Naive thymus-derived CD4-positive, alpha-beta T cell (primary cell): ENCODE measurements at regions not wholly inside any gene's neighbourhood (a gene's known extent, or its start where the extent isn't known, plus 50 kb on each side); places are given as distances from the start of the nearest gene placed in this dataset.

Source experiments
- ATAC-seq: fragments of 150-1000 bp; cut with Tn5 transposase; 2 replicates; pipeline ENCODE4 v1.10.0; 2021; ENCODE audit warnings: mild to moderate bottlenecking, moderate library complexity
- CTCF ChIA-PET: fragments of 350-600 bp; sonication (Branson Sonifier 250); formaldehyde crosslinking; loops from one replicate; lab custom pipeline; 2021; ENCODE audit warnings: antibody characterized with exemption; lab: Charles Lee
- POLR2A ChIA-PET: fragments of 350-600 bp; sonication (Branson Sonifier 250); formaldehyde crosslinking; loops from one replicate; lab custom pipeline; 2021; ENCODE audit warnings: antibody characterized with exemption, inconsistent platforms; lab: Charles Lee
- DNase-seq, 9 donors: peaks; one replicate each; pipeline versions ENCODE4 v3.0.0 to v3.0.0-alpha.2; 2020 to 2022; ENCODE audit warnings: mixed read lengths in 1 of 9
- H3K27ac ChIP-seq: one replicate; pipeline ENCODE4 v1.7.0; 2013; ENCODE audit warnings: mild to moderate bottlenecking, low read depth, low read length, moderate library complexity
- H3K27me3 ChIP-seq, 2 donors: one replicate each; pipeline ENCODE4 v1.7.0; 2013; ENCODE audit warnings: low read length in 2 of 2, mild to moderate bottlenecking in 2 of 2, moderate library complexity in 2 of 2; ENCODE audit not compliant: control insufficient read depth in 2 of 2, insufficient read depth in 2 of 2
- H3K36me3 ChIP-seq, 3 experiments: 1 replicate in 2 of 3; 2 replicates in 1 of 3; pipeline ENCODE4 v1.7.0; 2013; ENCODE audit warnings: low read length in 3 of 3, mild to moderate bottlenecking in 3 of 3, moderate library complexity in 1 of 3; ENCODE audit not compliant: insufficient read depth in 3 of 3, control insufficient read depth in 2 of 3
- H3K4me1 ChIP-seq, 2 donors: one replicate each; pipeline ENCODE4 v1.7.0; 2013; ENCODE audit warnings: low read length in 2 of 2, mild to moderate bottlenecking in 2 of 2, moderate library complexity in 1 of 2; ENCODE audit not compliant: control insufficient read depth in 2 of 2, insufficient read depth in 2 of 2
- H3K4me3 ChIP-seq: 2 replicates; pipeline ENCODE4 v1.7.0; 2013; ENCODE audit warnings: mild to moderate bottlenecking, low read length
- H3K9me3 ChIP-seq, 3 experiments: 1 replicate in 2 of 3; 2 replicates in 1 of 3; pipeline ENCODE4 v1.7.0; 2013; ENCODE audit warnings: low read length in 3 of 3; ENCODE audit not compliant: control insufficient read depth in 2 of 3
- H3K27ac Mint-ChIP-seq, 9 donors: one replicate each; pipeline ENCODE4 v1.8.0; 2020 to 2022; ENCODE audit warnings: mixed read lengths in 9 of 9, mild to moderate bottlenecking in 8 of 9, moderate library complexity in 5 of 9, inconsistent platforms in 2 of 9
- H3K27me3 Mint-ChIP-seq, 5 donors: one replicate each; pipeline ENCODE4 v1.8.0; 2021 to 2022; ENCODE audit warnings: mixed read lengths in 5 of 5, mild to moderate bottlenecking in 1 of 5
- H3K36me3 Mint-ChIP-seq, 5 donors: one replicate each; pipeline ENCODE4 v1.8.0; 2020 to 2022; ENCODE audit warnings: mixed read lengths in 5 of 5, mild to moderate bottlenecking in 3 of 5, inconsistent platforms in 1 of 5
- H3K4me1 Mint-ChIP-seq, 7 donors: one replicate each; pipeline ENCODE4 v1.8.0; 2020 to 2022; ENCODE audit warnings: mixed read lengths in 7 of 7, mild to moderate bottlenecking in 3 of 7, inconsistent platforms in 1 of 7
- H3K4me3 Mint-ChIP-seq, 10 donors: one replicate each; pipeline ENCODE4 v1.8.0; 2020 to 2022; ENCODE audit warnings: mild to moderate bottlenecking in 10 of 10, mixed read lengths in 10 of 10, moderate library complexity in 6 of 10, inconsistent platforms in 2 of 10
- H3K9me3 Mint-ChIP-seq, 11 donors: one replicate each; pipeline ENCODE4 v1.8.0; 2020 to 2022; ENCODE audit warnings: mixed read lengths in 11 of 11, mild to moderate bottlenecking in 4 of 11, inconsistent platforms in 1 of 11, moderate library complexity in 1 of 11
- intact Hi-C, 2 donors: fragments of 100-400 bp; cut with micrococcal nuclease; formaldehyde crosslinking; loops; one replicate each; pipeline ENCODE4 v1.15.1; 2023

DNA sequence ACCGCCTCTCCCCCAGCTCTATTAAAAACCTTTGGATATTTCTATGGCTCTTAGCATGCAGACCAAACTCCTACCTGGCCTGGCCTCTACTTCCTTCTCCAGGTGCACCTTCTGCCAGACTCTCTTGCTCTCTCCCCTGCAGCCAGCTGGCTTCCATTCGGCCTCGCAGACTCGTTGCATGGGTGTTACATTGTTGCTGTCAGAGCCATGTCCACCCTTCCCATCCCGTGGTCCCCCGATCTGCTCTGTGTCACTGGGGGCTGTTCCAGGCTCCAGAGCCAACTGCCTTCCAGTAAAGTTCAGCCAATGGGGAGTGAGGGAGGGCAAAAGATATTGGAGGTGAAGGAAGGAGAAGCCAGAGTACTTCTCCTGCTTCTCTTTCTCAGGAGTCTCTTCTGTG is 112.5 kb upstream of the LGALSL start:
- Mint-ChIP-seq H3K27ac (no peak overlapping the region), H3K4me1 (peaks cover 0 to 7% (median 0%) of the 10 kb centered on the region in 7 donors), H3K36me3 (peaks cover 0 to 4% (median 0%) of the 10 kb centered on the region in 5 donors), H3K9me3 (no peaks in the 10 kb centered on the region), H3K27me3 (peaks cover 0 to 12% (median 5%) of the 10 kb centered on the region in 5 donors), H3K4me3 (no peak overlapping the region)
- Histone ChIP-seq H3K4me3 (no peak overlapping the region), H3K36me3 (no peaks in the 10 kb centered on the region), H3K4me1 (no peaks in the 10 kb centered on the region), H3K9me3 (no peaks in the 10 kb centered on the region), H3K27ac (no peak overlapping the region), H3K27me3 (no peaks in the 10 kb centered on the region)
- ATAC-seq (no peak), DNase-seq (no peak)
- intact Hi-C loops: no loop called here
- ChIA-PET POLR2A (interaction anchor here (1.3 kb wide), 1 partner anchor 11 kb away, joined by 3 read pairs; no protein-coding TSS in a partner anchor), CTCF (interaction anchor here (1.1 kb wide), 1 partner anchor 9 kb away, joined by 4 read pairs; no protein-coding TSS in a partner anchor)

DNA sequence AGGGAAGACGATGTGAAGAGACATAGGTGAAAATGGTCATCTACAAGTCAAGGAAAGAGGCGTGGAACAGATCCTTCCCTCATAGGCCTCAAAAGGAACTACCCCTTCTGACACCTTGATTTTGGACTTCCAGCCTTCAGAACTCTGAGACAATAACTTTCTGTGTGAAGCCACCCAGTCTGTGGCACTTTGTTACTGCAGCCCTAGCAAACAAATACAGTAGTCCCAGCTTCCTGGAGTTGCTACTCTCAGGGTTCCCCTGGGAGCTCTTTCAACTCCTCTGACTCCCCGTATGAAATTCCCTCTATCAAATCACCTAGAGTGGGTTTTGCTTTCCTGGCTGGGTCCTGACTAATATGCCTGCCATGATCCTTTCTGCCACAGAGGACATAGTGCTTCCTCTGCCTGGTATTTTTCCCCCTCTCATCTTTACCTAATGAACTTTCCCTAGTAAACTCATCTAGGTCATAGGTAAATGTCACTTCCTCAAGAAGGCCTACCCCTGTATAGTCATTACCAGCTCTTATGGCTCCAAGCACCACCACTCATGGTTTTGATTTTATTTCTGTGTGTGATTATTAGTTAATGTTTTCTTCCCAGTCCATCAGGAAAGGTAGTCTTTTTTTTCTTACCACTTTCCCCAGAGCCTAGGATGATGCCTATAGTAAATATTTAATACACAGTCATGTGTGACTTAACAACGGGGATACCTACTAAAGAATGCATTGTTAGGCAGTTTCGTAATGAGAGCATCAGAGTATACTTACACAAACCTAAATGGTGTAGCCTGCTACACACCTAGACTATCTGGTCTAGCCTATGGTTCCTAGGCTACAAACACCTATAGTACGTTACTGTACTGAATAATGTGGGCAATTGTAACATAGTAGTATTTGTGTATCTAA is 111.5 kb upstream of the LGALSL start:
- CTCF ChIA-PET: interaction anchor here (0.6 kb wide), 1 partner anchor 1891 kb away, joined by 3 read pairs; no protein-coding TSS in a partner anchor
- H3K9me3 ChIP-seq: no peaks in the 10 kb centered on the region
- POLR2A ChIA-PET: interaction anchor here (0.6 kb wide), 2 partner anchors 229 to 273 kb away, joined by 3 to 4 read pairs; no protein-coding TSS in a partner anchor
- ATAC-seq: no peak
- H3K36me3 Mint-ChIP-seq: peaks cover 0 to under 1% (median 0%) of the 10 kb centered on the region in 5 donors
- no peak overlapping the region for H3K27ac ChIP-seq
- no peaks in the 10 kb centered on the region for H3K36me3 ChIP-seq
- intact Hi-C loops: no loop called here
- no peak overlapping the region for H3K4me3 ChIP-seq
- H3K4me1 Mint-ChIP-seq: peaks cover 0 to 7% (median 0%) of the 10 kb centered on the region in 7 donors
- no peaks in the 10 kb centered on the region for H3K9me3 Mint-ChIP-seq
- H3K4me1 ChIP-seq: no peaks in the 10 kb centered on the region
- no peak overlapping the region for H3K27ac Mint-ChIP-seq
- H3K27me3 Mint-ChIP-seq: peaks cover 0 to 12% (median 5%) of the 10 kb centered on the region in 5 donors
- no peak overlapping the region for H3K4me3 Mint-ChIP-seq
- no peaks in the 10 kb centered on the region for H3K27me3 ChIP-seq
- no peak for DNase-seq

DNA sequence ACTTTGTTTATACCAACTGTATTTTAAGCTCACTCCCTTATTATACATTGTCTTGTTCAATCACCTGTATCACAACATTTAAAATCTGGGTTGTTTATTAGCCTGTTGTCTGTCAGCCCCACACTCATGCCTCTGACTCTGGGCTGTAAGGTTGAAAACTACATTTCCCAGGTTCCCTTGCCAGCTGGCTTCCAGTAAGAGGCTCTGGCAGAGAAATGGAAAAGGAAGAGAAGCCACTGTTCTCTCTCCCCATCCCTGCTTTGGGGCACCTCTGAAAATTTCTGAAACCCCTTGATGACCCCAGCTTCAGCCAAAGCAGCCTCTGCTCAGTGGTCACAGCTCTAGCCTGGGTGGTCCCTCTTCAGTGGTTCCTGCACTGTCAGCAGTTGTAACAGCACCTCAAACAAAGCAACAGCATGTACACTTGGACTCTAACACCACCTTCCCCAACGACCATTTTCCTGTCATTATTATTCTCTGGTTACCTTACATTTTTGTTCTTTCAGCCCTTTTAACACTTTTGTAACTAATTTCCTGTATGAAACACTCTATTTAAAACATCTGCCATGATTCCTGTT is 108.9 kb upstream of the LGALSL start:
- Histone ChIP-seq H3K9me3 (no peaks in the 10 kb centered on the region), H3K4me3 (no peak overlapping the region), H3K27ac (no peak overlapping the region), H3K4me1 (no peaks in the 10 kb centered on the region), H3K27me3 (no peaks in the 10 kb centered on the region), H3K36me3 (no peaks in the 10 kb centered on the region)
- Mint-ChIP-seq H3K4me3 (no peak overlapping the region), H3K27ac (no peak overlapping the region), H3K4me1 (no peaks in the 10 kb centered on the region), H3K36me3 (no peaks in the 10 kb centered on the region), H3K27me3 (peaks cover 0 to 17% (median 4%) of the 10 kb centered on the region in 5 donors), H3K9me3 (no peaks in the 10 kb centered on the region)
- ChIA-PET POLR2A (no interaction called here), CTCF (interaction anchor here (0.7 to 2.0 kb wide), 2 partner anchors 14 to 17 kb away, joined by 3 to 10 read pairs; no protein-coding TSS in a partner anchor)
- DNase-seq (no peak), ATAC-seq (no peak)
- intact Hi-C loops: no loop called here

DNA sequence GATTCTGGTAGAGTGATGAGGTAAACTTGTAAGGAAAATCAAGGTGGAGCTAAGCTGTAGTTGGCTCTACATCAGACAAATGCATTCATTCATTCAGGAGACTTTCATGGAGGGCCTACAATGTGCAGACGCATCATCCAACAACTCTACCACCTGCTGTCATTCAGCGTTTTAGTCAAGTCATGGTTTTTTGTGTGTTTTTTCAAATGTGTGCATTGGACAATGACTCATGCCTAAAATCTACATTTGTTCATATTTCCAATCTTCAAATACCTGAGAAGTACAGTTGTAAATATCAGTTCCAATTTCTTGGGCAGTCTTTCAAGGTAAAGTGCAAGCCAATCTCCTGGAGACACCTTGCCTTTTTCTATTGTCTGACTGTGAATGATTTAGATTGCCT is 108.0 kb upstream of the LGALSL start:
- H3K4me1 Mint-ChIP-seq: no peaks in the 10 kb centered on the region
- ATAC-seq (no peak), DNase-seq (no peak)
- Histone ChIP-seq H3K27me3 (no peaks in the 10 kb centered on the region), H3K27ac (no peak overlapping the region), H3K4me3 (no peak overlapping the region), H3K4me1 (no peaks in the 10 kb centered on the region), H3K9me3 (no peaks in the 10 kb centered on the region), H3K36me3 (no peaks in the 10 kb centered on the region)
- intact Hi-C loops: no loop called here
- no peaks in the 10 kb centered on the region for H3K36me3 Mint-ChIP-seq
- H3K27me3 Mint-ChIP-seq: peaks cover 0 to 12% (median 0%) of the 10 kb centered on the region in 5 donors
- H3K4me3 Mint-ChIP-seq: no peak overlapping the region
- ChIA-PET POLR2A (no interaction called here), CTCF (no interaction called here)
- H3K27ac Mint-ChIP-seq: no peak overlapping the region
- no peaks in the 10 kb centered on the region for H3K9me3 Mint-ChIP-seq

DNA sequence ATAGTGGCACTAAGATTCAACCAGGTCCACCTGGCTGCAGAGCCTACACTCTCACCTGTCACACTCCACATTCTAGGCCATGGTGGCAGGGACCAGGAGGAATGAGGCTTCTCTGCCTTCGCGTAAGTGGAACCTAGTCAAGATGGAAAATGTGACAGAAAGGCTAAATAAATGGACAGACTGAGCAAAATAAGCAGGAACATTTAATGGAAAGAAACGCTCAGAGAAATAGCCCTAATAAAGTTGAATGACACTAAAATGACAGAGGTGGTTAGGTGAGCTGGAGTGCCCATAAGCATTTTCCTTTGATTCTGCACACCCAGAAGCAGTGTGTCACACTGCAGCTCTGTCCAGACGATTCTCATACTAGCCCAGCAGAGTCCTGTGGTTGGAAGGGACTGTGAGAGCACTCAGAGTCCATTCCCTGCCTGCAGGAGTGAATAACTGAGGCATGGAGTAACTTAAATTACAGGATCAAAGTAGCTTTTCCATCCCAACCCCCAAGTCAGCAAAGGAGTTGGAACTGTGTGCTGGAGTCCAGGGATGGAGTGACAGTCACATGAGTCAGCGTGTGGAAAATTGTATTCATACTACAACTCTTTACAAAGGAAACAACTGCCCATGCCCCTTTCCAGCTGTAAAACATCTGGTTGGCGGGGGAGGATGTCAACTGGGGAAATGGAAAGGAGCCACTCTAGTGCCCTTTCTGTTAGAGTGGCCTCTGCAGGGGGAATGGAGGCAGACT is 105.4 kb upstream of the LGALSL start:
- intact Hi-C loops: no loop called here
- no peak overlapping the region for H3K4me3 Mint-ChIP-seq
- no peaks in the 10 kb centered on the region for H3K27me3 ChIP-seq
- H3K9me3 Mint-ChIP-seq: peaks cover 0 to 15% (median 7%) of the 10 kb centered on the region in 11 donors
- DNase-seq (no peak), ATAC-seq (no peak)
- no peak overlapping the region for H3K4me3 ChIP-seq
- ChIA-PET CTCF (no interaction called here), POLR2A (no interaction called here)
- peaks cover 0 to 7% (median 0%) of the 10 kb centered on the region in 5 donors for H3K36me3 Mint-ChIP-seq
- H3K9me3 ChIP-seq: no peaks in the 10 kb centered on the region
- no peak overlapping the region for H3K27ac Mint-ChIP-seq
- no peaks in the 10 kb centered on the region for H3K36me3 ChIP-seq
- H3K27me3 Mint-ChIP-seq: peaks cover 0 to 18% (median 0%) of the 10 kb centered on the region in 5 donors
- no peak overlapping the region for H3K27ac ChIP-seq
- no peaks in the 10 kb centered on the region for H3K4me1 Mint-ChIP-seq
- no peaks in the 10 kb centered on the region for H3K4me1 ChIP-seq

DNA sequence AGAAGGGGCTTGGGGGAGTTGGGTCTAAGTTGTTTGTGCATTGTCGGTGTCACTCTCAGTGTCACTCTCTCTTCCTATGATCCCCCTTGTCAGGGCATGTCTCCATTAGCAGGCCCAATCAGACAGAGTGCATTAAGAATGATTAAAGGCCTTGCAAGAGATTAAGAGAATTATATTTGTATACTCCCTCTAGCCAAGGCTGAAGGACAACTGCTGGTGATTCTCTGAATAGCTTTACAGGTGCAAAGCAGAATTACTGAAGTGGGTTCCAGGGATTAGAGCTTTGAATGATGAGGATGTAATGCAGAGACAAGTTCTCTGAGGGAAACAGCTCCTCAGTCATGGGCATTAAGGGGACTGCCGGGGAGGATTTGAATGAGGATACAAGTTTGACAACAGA is 104.8 kb upstream of the LGALSL start:
- H3K27me3 ChIP-seq: no peaks in the 10 kb centered on the region
- H3K9me3 Mint-ChIP-seq: peaks cover 0 to 15% (median 7%) of the 10 kb centered on the region in 11 donors
- no peaks in the 10 kb centered on the region for H3K4me1 ChIP-seq
- peaks cover 0 to 7% (median 3%) of the 10 kb centered on the region in 5 donors for H3K36me3 Mint-ChIP-seq
- H3K4me3 Mint-ChIP-seq: no peak overlapping the region
- ATAC-seq (no peak), DNase-seq (no peak)
- intact Hi-C loops: no loop called here
- CTCF ChIA-PET: no interaction called here
- no peaks in the 10 kb centered on the region for H3K36me3 ChIP-seq
- H3K27ac Mint-ChIP-seq: no peak overlapping the region
- no peak overlapping the region for H3K4me3 ChIP-seq
- peaks cover 0 to 18% (median 0%) of the 10 kb centered on the region in 5 donors for H3K27me3 Mint-ChIP-seq
- POLR2A ChIA-PET: no interaction called here
- H3K9me3 ChIP-seq: no peaks in the 10 kb centered on the region
- no peak overlapping the region for H3K27ac ChIP-seq
- H3K4me1 Mint-ChIP-seq: no peaks in the 10 kb centered on the region
